Liver (tissue), 8 donors: ENCODE measurements at regions not wholly inside any gene's neighbourhood (a gene's known extent, or its start where the extent isn't known, plus 50 kb on each side); places are given as distances from the start of the nearest gene placed in this dataset.

Source experiments
- DNase-seq: peaks from one replicate; pipeline ENCODE4 v3.0.0-alpha.2; 2017; ENCODE audit warnings: low spot score
- H3K27ac ChIP-seq, 2 donors: one replicate each; pipeline ENCODE4 v1.7.0; 2013; ENCODE audit warnings: inconsistent platforms in 2 of 2, low read length in 2 of 2, control low read depth in 1 of 2, low read depth in 1 of 2, mild to moderate bottlenecking in 1 of 2
- H3K27me3 ChIP-seq, 4 donors: one replicate each; pipeline versions ENCODE4 v1.6.1 to v1.7.0; 2013; ENCODE audit warnings: low read length in 3 of 4, inconsistent platforms in 1 of 4, mild to moderate bottlenecking in 1 of 4, moderate library complexity in 1 of 4; ENCODE audit not compliant: control insufficient read depth in 4 of 4, insufficient read depth in 4 of 4
- H3K36me3 ChIP-seq, 4 donors: one replicate each; pipeline versions ENCODE4 v1.6.1 to v1.7.0; 2013; ENCODE audit warnings: low read length in 3 of 4, mild to moderate bottlenecking in 3 of 4, low read depth in 1 of 4, moderate library complexity in 1 of 4; ENCODE audit not compliant: control insufficient read depth in 4 of 4, insufficient read depth in 3 of 4
- H3K4me1 ChIP-seq, 4 donors: one replicate each; pipeline versions ENCODE4 v1.6.1 to v1.7.0; 2013; ENCODE audit warnings: low read length in 3 of 4, mild to moderate bottlenecking in 3 of 4, moderate library complexity in 1 of 4; ENCODE audit not compliant: control insufficient read depth in 4 of 4, insufficient read depth in 4 of 4
- H3K4me3 ChIP-seq, 3 donors: one replicate each; pipeline versions ENCODE4 v1.6.1 to v1.7.0; 2013; ENCODE audit warnings: low read length in 3 of 3, control low read depth in 1 of 3, low read depth in 1 of 3, mild to moderate bottlenecking in 1 of 3
- H3K9ac ChIP-seq, 2 donors: one replicate each; pipeline ENCODE4 v1.7.0; 2013; ENCODE audit warnings: low read length in 2 of 2, mild to moderate bottlenecking in 2 of 2, moderate library complexity in 2 of 2, control low read depth in 1 of 2, low read depth in 1 of 2
- H3K9me3 ChIP-seq, 4 donors: one replicate each; pipeline versions ENCODE4 v1.6.1 to v1.7.0; 2013; ENCODE audit warnings: low read length in 3 of 4; ENCODE audit not compliant: control insufficient read depth in 4 of 4
- EGR1 ChIP-seq, 2 donors: IDR thresholded peaks; 2 replicates each; pipeline ENCODE4 v1.6.1; 2016 to 2018; ENCODE audit warnings: antibody characterized with exemption in 2 of 2, low read depth in 2 of 2
- FOXA1 ChIP-seq: IDR thresholded peaks from 2 replicates; pipeline ENCODE4 v1.6.1; 2016; ENCODE audit warnings: antibody characterized with exemption
- FOXA2 ChIP-seq: IDR thresholded peaks from 2 replicates; pipeline ENCODE4 v1.6.1; 2016; ENCODE audit warnings: antibody characterized with exemption
- GABPA ChIP-seq, 2 donors: IDR thresholded peaks in 1 of 2; conservative IDR thresholded peaks in 1 of 2; 2 replicates each; pipeline ENCODE4 v1.6.1; 2016; ENCODE audit warnings: antibody characterized with exemption in 2 of 2, mild to moderate bottlenecking in 1 of 2, moderate library complexity in 1 of 2
- HNF4A ChIP-seq, 2 donors: conservative IDR thresholded peaks; 2 replicates each; pipeline ENCODE4 v1.6.1; 2016; ENCODE audit warnings: antibody characterized with exemption in 2 of 2, mild to moderate bottlenecking in 2 of 2
- HNF4G ChIP-seq: IDR thresholded peaks from 2 replicates; pipeline ENCODE4 v1.6.1; 2016; ENCODE audit warnings: antibody characterized with exemption
- JUND ChIP-seq, 2 donors: IDR thresholded peaks; 2 replicates each; pipeline ENCODE4 v1.6.1; 2016; ENCODE audit warnings: antibody characterized with exemption in 2 of 2
- NR2F2 ChIP-seq: IDR thresholded peaks from 2 replicates; pipeline ENCODE4 v1.6.1; 2016; ENCODE audit warnings: antibody characterized with exemption
- RAD21 ChIP-seq, 2 donors: IDR thresholded peaks; 2 replicates each; pipeline ENCODE4 v1.6.1; 2016; ENCODE audit warnings: antibody characterized with exemption in 2 of 2, mild to moderate bottlenecking in 2 of 2
- RXRA ChIP-seq, 2 donors: IDR thresholded peaks; 2 replicates each; pipeline ENCODE4 v1.6.1; 2017 to 2018; ENCODE audit warnings: antibody characterized with exemption in 2 of 2, mild to moderate bottlenecking in 1 of 2
- SP1 ChIP-seq: IDR thresholded peaks from 2 replicates; pipeline ENCODE4 v1.6.1; 2018; ENCODE audit warnings: antibody characterized with exemption, mild to moderate bottlenecking
- TAF1 ChIP-seq: conservative IDR thresholded peaks from 2 replicates; pipeline ENCODE4 v1.6.1; 2016; ENCODE audit warnings: antibody characterized with exemption, mild to moderate bottlenecking
- YY1 ChIP-seq: IDR thresholded peaks from 2 replicates; pipeline ENCODE4 v1.6.1; 2016; ENCODE audit warnings: antibody characterized with exemption, mild to moderate bottlenecking
- ZBTB33 ChIP-seq: IDR thresholded peaks from 2 replicates; pipeline ENCODE4 v1.6.1; 2016; ENCODE audit warnings: antibody characterized with exemption
- WGBS: extraction: QIAGEN DNeasy Blood & Tissue Kit; methylation state at CpG from one replicate; pipeline ENCODE4 v1.1.7; 2013; 5-methylcytosine and 5-hydroxymethylcytosine counted together
- TF ChIP-seq, protein P1 (sequence below): IDR thresholded peaks from 2 replicates; pipeline ENCODE4 v1.6.1; 2016; ENCODE audit warnings: antibody characterized with exemption
- TF ChIP-seq, protein P2 (sequence below): IDR thresholded peaks from 2 replicates; pipeline ENCODE4 v1.6.1; 2016; ENCODE audit warnings: antibody characterized with exemption
- TF ChIP-seq, protein P3 (sequence below): IDR thresholded peaks from 2 replicates; pipeline ENCODE4 v1.6.1; 2016; ENCODE audit warnings: antibody characterized with exemption, mild to moderate bottlenecking
- TF ChIP-seq, protein P4 (sequence below): fragments of 150-350 bp; IDR thresholded peaks from 2 replicates; pipeline ENCODE4 v1.5.1; 2017; ENCODE audit warnings: improper control_type of control experiment, low read depth, low read length; ENCODE audit not compliant: missing input control
- donor health status: healthy.
- donor health status: healthy.
- donor health status: healthy.
- donor health status: healthy.
- donor health status: healthy.

GRCh38 chr21:27257226-27257625 lies 290.3 kb upstream of the ADAMTS5 start (continued):
- TF ChIP-seq NR2F2: no peak
- TF ChIP-seq ZBTB33: no peak
- TF ChIP-seq FOXA1: no peak
- TF ChIP-seq RAD21 (IDR thresholded peaks at IDR 0.05): no peak

GRCh38 chr21:27251752-27252151 lies 284.9 kb upstream of the ADAMTS5 start:
- no peaks in the 10 kb centered on the region for H3K27me3 ChIP-seq
- WGBS: 70% methylated on average over 2 of the region's 2 CpGs

GRCh38 chr21:27250366-27250765 lies 283.5 kb upstream of the ADAMTS5 start:
- TF ChIP-seq HNF4A (conservative IDR thresholded peaks at IDR 0.05) (no peak), NR2F2 (no peak), YY1 (no peak), HNF4G (no peak), ZBTB33 (no peak), JUND (IDR thresholded peaks at IDR 0.05) (no peak), FOXA2 (no peak), GABPA (IDR thresholded peaks at IDR 0.05 in 1 of 2, conservative IDR thresholded peaks at IDR 0.05 in 1 of 2) (no peak), FOXA1 (no peak), EGR1 (IDR thresholded peaks at IDR 0.05; ENCODE audit: low read depth in 2 of 2) (no peak), RAD21 (IDR thresholded peaks at IDR 0.05) (no peak), TAF1 (no peak), RXRA (IDR thresholded peaks at IDR 0.05) (no peak)
- TF ChIP-seq, protein P1, sequence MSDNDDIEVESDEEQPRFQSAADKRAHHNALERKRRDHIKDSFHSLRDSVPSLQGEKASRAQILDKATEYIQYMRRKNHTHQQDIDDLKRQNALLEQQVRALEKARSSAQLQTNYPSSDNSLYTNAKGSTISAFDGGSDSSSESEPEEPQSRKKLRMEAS: no peak
- TF ChIP-seq, protein P2, sequence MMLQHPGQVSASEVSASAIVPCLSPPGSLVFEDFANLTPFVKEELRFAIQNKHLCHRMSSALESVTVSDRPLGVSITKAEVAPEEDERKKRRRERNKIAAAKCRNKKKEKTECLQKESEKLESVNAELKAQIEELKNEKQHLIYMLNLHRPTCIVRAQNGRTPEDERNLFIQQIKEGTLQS: no peak
- TF ChIP-seq, protein P3, sequence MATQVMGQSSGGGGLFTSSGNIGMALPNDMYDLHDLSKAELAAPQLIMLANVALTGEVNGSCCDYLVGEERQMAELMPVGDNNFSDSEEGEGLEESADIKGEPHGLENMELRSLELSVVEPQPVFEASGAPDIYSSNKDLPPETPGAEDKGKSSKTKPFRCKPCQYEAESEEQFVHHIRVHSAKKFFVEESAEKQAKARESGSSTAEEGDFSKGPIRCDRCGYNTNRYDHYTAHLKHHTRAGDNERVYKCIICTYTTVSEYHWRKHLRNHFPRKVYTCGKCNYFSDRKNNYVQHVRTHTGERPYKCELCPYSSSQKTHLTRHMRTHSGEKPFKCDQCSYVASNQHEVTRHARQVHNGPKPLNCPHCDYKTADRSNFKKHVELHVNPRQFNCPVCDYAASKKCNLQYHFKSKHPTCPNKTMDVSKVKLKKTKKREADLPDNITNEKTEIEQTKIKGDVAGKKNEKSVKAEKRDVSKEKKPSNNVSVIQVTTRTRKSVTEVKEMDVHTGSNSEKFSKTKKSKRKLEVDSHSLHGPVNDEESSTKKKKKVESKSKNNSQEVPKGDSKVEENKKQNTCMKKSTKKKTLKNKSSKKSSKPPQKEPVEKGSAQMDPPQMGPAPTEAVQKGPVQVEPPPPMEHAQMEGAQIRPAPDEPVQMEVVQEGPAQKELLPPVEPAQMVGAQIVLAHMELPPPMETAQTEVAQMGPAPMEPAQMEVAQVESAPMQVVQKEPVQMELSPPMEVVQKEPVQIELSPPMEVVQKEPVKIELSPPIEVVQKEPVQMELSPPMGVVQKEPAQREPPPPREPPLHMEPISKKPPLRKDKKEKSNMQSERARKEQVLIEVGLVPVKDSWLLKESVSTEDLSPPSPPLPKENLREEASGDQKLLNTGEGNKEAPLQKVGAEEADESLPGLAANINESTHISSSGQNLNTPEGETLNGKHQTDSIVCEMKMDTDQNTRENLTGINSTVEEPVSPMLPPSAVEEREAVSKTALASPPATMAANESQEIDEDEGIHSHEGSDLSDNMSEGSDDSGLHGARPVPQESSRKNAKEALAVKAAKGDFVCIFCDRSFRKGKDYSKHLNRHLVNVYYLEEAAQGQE: no peak
- TF ChIP-seq, protein P4, sequence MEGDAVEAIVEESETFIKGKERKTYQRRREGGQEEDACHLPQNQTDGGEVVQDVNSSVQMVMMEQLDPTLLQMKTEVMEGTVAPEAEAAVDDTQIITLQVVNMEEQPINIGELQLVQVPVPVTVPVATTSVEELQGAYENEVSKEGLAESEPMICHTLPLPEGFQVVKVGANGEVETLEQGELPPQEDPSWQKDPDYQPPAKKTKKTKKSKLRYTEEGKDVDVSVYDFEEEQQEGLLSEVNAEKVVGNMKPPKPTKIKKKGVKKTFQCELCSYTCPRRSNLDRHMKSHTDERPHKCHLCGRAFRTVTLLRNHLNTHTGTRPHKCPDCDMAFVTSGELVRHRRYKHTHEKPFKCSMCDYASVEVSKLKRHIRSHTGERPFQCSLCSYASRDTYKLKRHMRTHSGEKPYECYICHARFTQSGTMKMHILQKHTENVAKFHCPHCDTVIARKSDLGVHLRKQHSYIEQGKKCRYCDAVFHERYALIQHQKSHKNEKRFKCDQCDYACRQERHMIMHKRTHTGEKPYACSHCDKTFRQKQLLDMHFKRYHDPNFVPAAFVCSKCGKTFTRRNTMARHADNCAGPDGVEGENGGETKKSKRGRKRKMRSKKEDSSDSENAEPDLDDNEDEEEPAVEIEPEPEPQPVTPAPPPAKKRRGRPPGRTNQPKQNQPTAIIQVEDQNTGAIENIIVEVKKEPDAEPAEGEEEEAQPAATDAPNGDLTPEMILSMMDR: no peak
- Histone ChIP-seq H3K36me3 (no peaks in the 10 kb centered on the region), H3K9ac (no peak overlapping the region), H3K27me3 (no peaks in the 10 kb centered on the region), H3K4me1 (no peaks in the 10 kb centered on the region), H3K27ac (no peak overlapping the region), H3K9me3 (no peaks in the 10 kb centered on the region), H3K4me3 (no peak overlapping the region)
- DNase-seq: no peak
- WGBS: 68% methylated on average over 1 of the region's 1 CpG

More at GRCh38 chr21:27251752-27252151, 284.9 kb upstream of the ADAMTS5 start:
- DNase-seq: no peak
- TF ChIP-seq, protein P4: no peak
- TF ChIP-seq SP1: no peak
- H3K4me3 ChIP-seq: no peak overlapping the region
- H3K9me3 ChIP-seq: no peaks in the 10 kb centered on the region
- no peaks in the 10 kb centered on the region for H3K4me1 ChIP-seq
- no peak overlapping the region for H3K27ac ChIP-seq
- no peaks in the 10 kb centered on the region for H3K36me3 ChIP-seq
- H3K9ac ChIP-seq: no peak overlapping the region
